ENCODE measurements at regions not wholly inside any gene's neighbourhood (a gene's known extent, or its start where the extent isn't known, plus 50 kb on each side); places are given as distances from the start of the nearest gene placed in this dataset.
A peak's percentile ranks its signal among the peaks of the same experiment; 100 is the strongest.

DNA sequence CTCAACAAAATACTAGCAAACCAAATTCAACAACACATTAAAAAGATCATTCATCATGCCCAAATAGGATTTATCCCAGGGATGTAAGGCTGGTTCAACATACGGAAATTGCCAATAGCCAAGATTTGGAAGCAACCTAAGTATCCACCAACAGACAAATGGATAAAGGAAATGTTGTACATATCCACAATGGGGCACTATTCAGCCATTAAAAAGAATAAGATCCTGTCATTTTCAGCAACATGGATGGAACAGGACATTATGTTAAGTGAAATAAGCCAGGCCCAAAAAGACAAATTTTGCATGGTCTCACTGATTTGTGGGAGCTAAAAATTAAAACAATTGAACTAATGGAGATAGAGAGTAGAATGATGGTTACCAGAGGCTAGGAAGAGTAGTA is 82.0 kb upstream of the FAM241A start:
- Histone ChIP-seq H3K27me3 (ENCODE audit: control insufficient read depth, insufficient read depth, low read length) (no peaks in the 10 kb centered on the region), H3K9ac (ENCODE audit: low read length in 3 of 3) (no peak overlapping the region), H3K4me3 (ENCODE audit: low read length in 3 of 3) (no peak overlapping the region), H3K4me1 (ENCODE audit: control insufficient read depth in 2 of 3, insufficient read depth in 2 of 3, low read depth in 1 of 3, low read length in 3 of 3) (no peaks in the 10 kb centered on the region), H3K36me3 (ENCODE audit: control insufficient read depth in 2 of 3, insufficient read depth in 3 of 3, low read length in 3 of 3) (no peaks in the 10 kb centered on the region), H3K9me3 (ENCODE audit: control insufficient read depth in 2 of 3, insufficient read depth in 1 of 3, low read length in 3 of 3) (no peaks in the 10 kb centered on the region), H3K27ac (ENCODE audit: low read depth in 2 of 2, low read length in 2 of 2) (no peak overlapping the region)
- TF ChIP-seq, protein P1, sequence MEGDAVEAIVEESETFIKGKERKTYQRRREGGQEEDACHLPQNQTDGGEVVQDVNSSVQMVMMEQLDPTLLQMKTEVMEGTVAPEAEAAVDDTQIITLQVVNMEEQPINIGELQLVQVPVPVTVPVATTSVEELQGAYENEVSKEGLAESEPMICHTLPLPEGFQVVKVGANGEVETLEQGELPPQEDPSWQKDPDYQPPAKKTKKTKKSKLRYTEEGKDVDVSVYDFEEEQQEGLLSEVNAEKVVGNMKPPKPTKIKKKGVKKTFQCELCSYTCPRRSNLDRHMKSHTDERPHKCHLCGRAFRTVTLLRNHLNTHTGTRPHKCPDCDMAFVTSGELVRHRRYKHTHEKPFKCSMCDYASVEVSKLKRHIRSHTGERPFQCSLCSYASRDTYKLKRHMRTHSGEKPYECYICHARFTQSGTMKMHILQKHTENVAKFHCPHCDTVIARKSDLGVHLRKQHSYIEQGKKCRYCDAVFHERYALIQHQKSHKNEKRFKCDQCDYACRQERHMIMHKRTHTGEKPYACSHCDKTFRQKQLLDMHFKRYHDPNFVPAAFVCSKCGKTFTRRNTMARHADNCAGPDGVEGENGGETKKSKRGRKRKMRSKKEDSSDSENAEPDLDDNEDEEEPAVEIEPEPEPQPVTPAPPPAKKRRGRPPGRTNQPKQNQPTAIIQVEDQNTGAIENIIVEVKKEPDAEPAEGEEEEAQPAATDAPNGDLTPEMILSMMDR (IDR thresholded peaks at IDR 0.05; ENCODE audit: borderline replicate concordance, extremely low read depth, insufficient read depth) = no peak
- DNase-seq (no peak), FAIRE-seq (no peak)
- intact Hi-C loops (cut with DNase I) = no loop called here

DNA sequence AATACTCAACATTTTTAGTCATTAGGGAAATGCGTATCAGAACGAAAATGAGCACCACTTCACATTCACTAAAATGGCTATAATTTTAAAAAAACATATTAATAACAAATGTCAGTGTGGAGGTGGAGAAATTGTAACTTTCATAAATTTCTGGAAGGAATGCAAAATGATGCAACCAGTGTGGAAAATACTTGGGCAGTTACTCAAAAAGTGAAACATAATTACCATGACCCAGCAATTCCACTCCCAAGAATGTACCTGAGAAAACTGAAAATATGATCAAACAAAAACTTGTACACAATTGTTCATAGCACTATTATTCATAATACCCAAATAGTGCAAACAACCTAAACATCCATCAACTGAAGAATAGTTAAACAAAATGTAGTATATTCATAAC is 76.1 kb upstream of the FAM241A start:
- FAIRE-seq = no peak
- H3K9ac ChIP-seq (ENCODE audit: low read length in 3 of 3) = no peak overlapping the region
- H3K27me3 ChIP-seq (ENCODE audit: control insufficient read depth, insufficient read depth, low read length) = no peaks in the 10 kb centered on the region
- TF ChIP-seq, protein P1 (IDR thresholded peaks at IDR 0.05; ENCODE audit: borderline replicate concordance, extremely low read depth, insufficient read depth) = no peak
- H3K9me3 ChIP-seq (ENCODE audit: control insufficient read depth in 2 of 3, insufficient read depth in 1 of 3, low read length in 3 of 3) = no peaks in the 10 kb centered on the region
- H3K4me3 ChIP-seq (ENCODE audit: low read length in 3 of 3) = no peak overlapping the region
- intact Hi-C loops (cut with DNase I) = no loop called here
- no peaks in the 10 kb centered on the region for H3K36me3 ChIP-seq (ENCODE audit: control insufficient read depth in 2 of 3, insufficient read depth in 3 of 3, low read length in 3 of 3)
- no peaks in the 10 kb centered on the region for H3K4me1 ChIP-seq (ENCODE audit: control insufficient read depth in 2 of 3, insufficient read depth in 2 of 3, low read depth in 1 of 3, low read length in 3 of 3)
- DNase-seq = no peak
- H3K27ac ChIP-seq (ENCODE audit: low read depth in 2 of 2, low read length in 2 of 2) = no peak overlapping the region

DNA sequence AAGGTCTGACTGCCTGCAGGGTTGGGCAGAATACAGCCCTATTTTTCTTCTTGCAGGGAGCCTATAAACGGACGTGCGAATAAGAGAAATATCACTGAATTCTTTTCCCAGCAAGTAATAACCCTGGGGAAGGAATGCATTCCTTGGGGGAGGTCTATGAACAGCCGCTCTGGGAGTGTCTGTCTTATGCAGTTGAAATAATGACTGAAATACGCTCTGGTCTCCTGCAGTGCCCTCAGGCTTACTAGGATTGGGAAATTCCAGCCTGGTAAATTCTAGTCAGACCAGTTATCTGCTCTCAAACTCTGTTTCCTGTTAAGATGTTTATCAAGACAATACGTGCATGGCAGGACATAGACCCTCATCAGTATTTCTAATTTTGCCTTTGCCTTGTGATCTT is 72.1 kb upstream of the FAM241A start:
- TF ChIP-seq, protein P1 (IDR thresholded peaks at IDR 0.05; ENCODE audit: borderline replicate concordance, extremely low read depth, insufficient read depth) = no peak
- FAIRE-seq (no peak), DNase-seq (no peak)
- Histone ChIP-seq H3K27me3 (ENCODE audit: control insufficient read depth, insufficient read depth, low read length) (no peaks in the 10 kb centered on the region), H3K4me3 (ENCODE audit: low read length in 3 of 3) (no peak overlapping the region), H3K36me3 (ENCODE audit: control insufficient read depth in 2 of 3, insufficient read depth in 3 of 3, low read length in 3 of 3) (no peaks in the 10 kb centered on the region), H3K4me1 (ENCODE audit: control insufficient read depth in 2 of 3, insufficient read depth in 2 of 3, low read depth in 1 of 3, low read length in 3 of 3) (no peaks in the 10 kb centered on the region), H3K9ac (ENCODE audit: low read length in 3 of 3) (no peak overlapping the region), H3K27ac (ENCODE audit: low read depth in 2 of 2, low read length in 2 of 2) (no peak overlapping the region), H3K9me3 (ENCODE audit: control insufficient read depth in 2 of 3, insufficient read depth in 1 of 3, low read length in 3 of 3) (no peaks in the 10 kb centered on the region)
- intact Hi-C loops (cut with DNase I) = no loop called here

GRCh38 chr4:112075129-112075753 is 70.0 kb upstream of the FAM241A start:
- no peak overlapping the region for H3K9ac ChIP-seq (ENCODE audit: low read length in 3 of 3)
- peak in 2 of 5 donors; percentile 25 to 41 for DNase-seq
- TF ChIP-seq, protein P1 (IDR thresholded peaks at IDR 0.05; ENCODE audit: borderline replicate concordance, extremely low read depth, insufficient read depth) = peak; percentile 47
- no peaks in the 10 kb centered on the region for H3K4me1 ChIP-seq (ENCODE audit: control insufficient read depth in 2 of 3, insufficient read depth in 2 of 3, low read depth in 1 of 3, low read length in 3 of 3)
- no peak for FAIRE-seq
- H3K27ac ChIP-seq (ENCODE audit: low read depth in 2 of 2, low read length in 2 of 2) = no peak overlapping the region
- intact Hi-C loops (cut with DNase I) = no loop called here
- no peak overlapping the region for H3K4me3 ChIP-seq (ENCODE audit: low read length in 3 of 3)
- no peaks in the 10 kb centered on the region for H3K9me3 ChIP-seq (ENCODE audit: control insufficient read depth in 2 of 3, insufficient read depth in 1 of 3, low read length in 3 of 3)
- no peaks in the 10 kb centered on the region for H3K27me3 ChIP-seq (ENCODE audit: control insufficient read depth, insufficient read depth, low read length)
- H3K36me3 ChIP-seq (ENCODE audit: control insufficient read depth in 2 of 3, insufficient read depth in 3 of 3, low read length in 3 of 3) = no peaks in the 10 kb centered on the region
